ENCODE measurements at regions not wholly inside any gene's neighbourhood (a gene's known extent, or its start where the extent isn't known, plus 50 kb on each side); places are given as distances from the start of the nearest gene placed in this dataset.

GRCh38 chr21:22925032-22925431 lies 1926.8 kb downstream of the NCAM2 start:
- no peaks in the 10 kb centered on the region for H3K4me1 ChIP-seq (ENCODE audit: control insufficient read depth in 5 of 5, insufficient read depth in 5 of 5, low read length in 5 of 5)
- no peak for ATAC-seq (ENCODE audit: insufficient read depth, low FRiP score)
- WGBS, 2 donors, result 75 to 79% methylated on average over 1 of the region's 1 CpG

GRCh38 chr21:22927469-22927868 lies 1929.3 kb downstream of the NCAM2 start:
- no peaks in the 10 kb centered on the region for H3K4me1 ChIP-seq (ENCODE audit: control insufficient read depth in 5 of 5, insufficient read depth in 5 of 5, low read length in 5 of 5)
- H3K9me3 ChIP-seq (ENCODE audit: control insufficient read depth in 4 of 4, insufficient read depth in 3 of 4, low read length in 3 of 4), result no peaks in the 10 kb centered on the region
- TF ChIP-seq CTCF (IDR thresholded peaks at IDR 0.05; ENCODE audit: control extremely low read depth, extremely low read depth), result no peak
- H3K36me3 ChIP-seq (ENCODE audit: control insufficient read depth in 4 of 4, insufficient read depth in 4 of 4, low read length in 4 of 4), result no peaks in the 10 kb centered on the region
- H3K4me3 ChIP-seq, result no peak overlapping the region
- H3K9ac ChIP-seq (ENCODE audit: insufficient read depth in 1 of 2, low read length in 2 of 2), result no peak overlapping the region
- no peaks in the 10 kb centered on the region for H3K27me3 ChIP-seq (ENCODE audit: control insufficient read depth in 3 of 3, insufficient read depth in 3 of 3, low read length in 2 of 3)
- WGBS, 2 donors, result 71 to 79% methylated on average over 2 of the region's 2 CpGs
- no peak for DNase-seq
- H3K27ac ChIP-seq (ENCODE audit: low read depth in 1 of 2, low read length in 1 of 2), result no peak overlapping the region
- no peak for ATAC-seq (ENCODE audit: insufficient read depth, low FRiP score)

More at GRCh38 chr21:22925032-22925431, 1926.8 kb downstream of the NCAM2 start:
- Histone ChIP-seq H3K36me3 (ENCODE audit: control insufficient read depth in 4 of 4, insufficient read depth in 4 of 4, low read length in 4 of 4) (no peaks in the 10 kb centered on the region), H3K27me3 (ENCODE audit: control insufficient read depth in 3 of 3, insufficient read depth in 3 of 3, low read length in 2 of 3) (no peaks in the 10 kb centered on the region), H3K9me3 (ENCODE audit: control insufficient read depth in 4 of 4, insufficient read depth in 3 of 4, low read length in 3 of 4) (no peaks in the 10 kb centered on the region), H3K4me3 (no peak overlapping the region), H3K27ac (ENCODE audit: low read depth in 1 of 2, low read length in 1 of 2) (no peak overlapping the region), H3K9ac (ENCODE audit: insufficient read depth in 1 of 2, low read length in 2 of 2) (no peak overlapping the region)
- no peak for TF ChIP-seq CTCF (IDR thresholded peaks at IDR 0.05; ENCODE audit: control extremely low read depth, extremely low read depth)
- no peak for DNase-seq

- Histone ChIP-seq H3K4me1 (ENCODE audit: control insufficient read depth in 5 of 5, insufficient read depth in 5 of 5, low read length in 5 of 5) (no peaks in the 10 kb centered on the region), H3K9me3 (ENCODE audit: control insufficient read depth in 4 of 4, insufficient read depth in 3 of 4, low read length in 3 of 4) (peaks cover 0 to 3% (median 0%) of the 10 kb centered on the region in 4 donors), H3K27me3 (ENCODE audit: control insufficient read depth in 3 of 3, insufficient read depth in 3 of 3, low read length in 2 of 3) (no peaks in the 10 kb centered on the region), H3K36me3 (ENCODE audit: control insufficient read depth in 4 of 4, insufficient read depth in 4 of 4, low read length in 4 of 4) (no peaks in the 10 kb centered on the region), H3K9ac (ENCODE audit: insufficient read depth in 1 of 2, low read length in 2 of 2) (no peak overlapping the region), H3K4me3 (no peak overlapping the region), H3K27ac (ENCODE audit: low read depth in 1 of 2, low read length in 1 of 2) (no peak overlapping the region)
- TF ChIP-seq CTCF (IDR thresholded peaks at IDR 0.05; ENCODE audit: control extremely low read depth, extremely low read depth), result no peak
- ATAC-seq (ENCODE audit: insufficient read depth, low FRiP score) (no peak), DNase-seq (no peak)
- WGBS, 2 donors, result 59 to 78% methylated on average over 4 of the region's 4 CpGs
Measured at GRCh38 chr21:22941779-22942490, 1943.7 kb downstream of the NCAM2 start.

- Histone ChIP-seq H3K27me3 (ENCODE audit: control insufficient read depth in 3 of 3, insufficient read depth in 3 of 3, low read length in 2 of 3) (no peaks in the 10 kb centered on the region), H3K4me1 (ENCODE audit: control insufficient read depth in 5 of 5, insufficient read depth in 5 of 5, low read length in 5 of 5) (no peaks in the 10 kb centered on the region), H3K9me3 (ENCODE audit: control insufficient read depth in 4 of 4, insufficient read depth in 3 of 4, low read length in 3 of 4) (peaks cover 0 to 3% (median 0%) of the 10 kb centered on the region in 4 donors), H3K27ac (ENCODE audit: low read depth in 1 of 2, low read length in 1 of 2) (no peak overlapping the region), H3K9ac (ENCODE audit: insufficient read depth in 1 of 2, low read length in 2 of 2) (no peak overlapping the region), H3K36me3 (ENCODE audit: control insufficient read depth in 4 of 4, insufficient read depth in 4 of 4, low read length in 4 of 4) (no peaks in the 10 kb centered on the region), H3K4me3 (no peak overlapping the region)
- DNase-seq (no peak), ATAC-seq (ENCODE audit: insufficient read depth, low FRiP score) (no peak)
- no peak for TF ChIP-seq CTCF (IDR thresholded peaks at IDR 0.05; ENCODE audit: control extremely low read depth, extremely low read depth)
Measured at GRCh38 chr21:22955559-22955958, 1957.3 kb downstream of the NCAM2 start.

Measured in lung (tissue), 11 donors.